HepG2 (cell line): ENCODE measurements at regions not wholly inside any gene's neighbourhood (a gene's known extent, or its start where the extent isn't known, plus 50 kb on each side); places are given as distances from the start of the nearest gene placed in this dataset.

Experiments
- ATAC-seq: fragments of 200-7000 bp; cut with Tn5 transposase; 3 replicates; pipeline ENCODE4 v1.9.1; 2020; ENCODE audit warnings: mild to moderate bottlenecking, moderate library complexity
- BruUV-seq: library from RNA; stranded (reverse); fragments of 400-500 nt; replicated peaks from 2 replicates; lab custom pipeline; 2021; lab: Mats Ljungman, UMichigan
- CTCF ChIA-PET: fragments of 300-600 bp; formaldehyde crosslinking; extraction: SDS; loops from one replicate; lab custom pipeline; 2021; ENCODE audit warnings: low total read pairs, inconsistent platforms, low intra/inter-chr PET ratio; lab: Yijun Ruan, JAX
- POLR2A ChIA-PET: fragments of 350-600 bp; sonication (Branson Sonifier 250); formaldehyde crosslinking; loops from one replicate; lab custom pipeline; 2020; ENCODE audit warnings: antibody characterized with exemption, inconsistent platforms; lab: Yijun Ruan, JAX
- DNase-seq: peaks from one replicate; pipeline ENCODE4 v3.0.0-alpha.2; 2015; ENCODE audit warnings: low spot score
- FAIRE-seq: peaks from 3 replicates; lab custom pipeline; 2011; peaks lifted over from hg19 to GRCh38; lab: Jason Lieb, UNC
- H2AFZ ChIP-seq: one replicate; pipeline ENCODE4 v1.6.1; 2011; ENCODE audit warnings: low read length, inconsistent platforms
- H3K27ac ChIP-seq: fragments of 300-600 bp; 3 replicates; pipeline ENCODE4 v1.8.0; 2011; ENCODE audit warnings: mixed run types, mild to moderate bottlenecking, mixed read lengths, low read length, inconsistent platforms; ENCODE audit not compliant: insufficient read depth; ENCODE audit errors: extremely low read length
- H3K27me3 ChIP-seq, 2 experiments: fragments of 200-600 bp in 1 of 2; 2 replicates in 1 of 2; 3 replicates in 1 of 2; pipeline versions ENCODE4 v1.6.0 to v1.8.0; 2011; ENCODE audit warnings: low read length in 2 of 2, mild to moderate bottlenecking in 2 of 2, moderate library complexity in 2 of 2, inconsistent platforms in 1 of 2; ENCODE audit not compliant: insufficient read depth in 2 of 2, control insufficient read depth in 1 of 2
- H3K36me3 ChIP-seq, 2 experiments: fragments of 200-600 bp in 1 of 2; replicated peaks in 1 of 2; 2 replicates in 1 of 2; 3 replicates in 1 of 2; pipeline versions ENCODE4 v1.5.1 to v1.8.0; 2011; ENCODE audit warnings: low read length in 2 of 2, inconsistent platforms in 1 of 2; ENCODE audit not compliant: insufficient read depth in 2 of 2, control insufficient read depth in 1 of 2
- H3K4me1 ChIP-seq: 2 replicates; pipeline ENCODE4 v1.5.1; 2012; ENCODE audit warnings: low read length, inconsistent platforms; ENCODE audit not compliant: insufficient read depth
- H3K4me2 ChIP-seq: 2 replicates; pipeline ENCODE4 v1.6.0; 2011; ENCODE audit warnings: low read depth, low read length, inconsistent platforms
- H3K4me3 ChIP-seq, 3 experiments: fragments of 200-600 bp in 1 of 3; sonication (generic), shearing (Covaris generic) in 1 of 3; replicated peaks in 1 of 3; 2 replicates each; pipeline ENCODE4 v1.5.1; 2011 to 2016; ENCODE audit warnings: low read length in 3 of 3, inconsistent platforms in 2 of 3, low read depth in 2 of 3, mild to moderate bottlenecking in 2 of 3, control low read depth in 1 of 3, mixed read lengths in 1 of 3; ENCODE audit not compliant: insufficient read depth in 1 of 3
- H3K79me2 ChIP-seq: one replicate; pipeline ENCODE4 v1.6.1; 2011; ENCODE audit warnings: low read length, inconsistent platforms; ENCODE audit not compliant: insufficient read depth
- H3K9ac ChIP-seq: 2 replicates; pipeline ENCODE4 v1.6.0; 2011; ENCODE audit warnings: mild to moderate bottlenecking, low read depth, low read length, inconsistent platforms; ENCODE audit not compliant: insufficient read depth
- H3K9me3 ChIP-seq: 2 replicates; pipeline ENCODE4 v1.5.1; 2012; ENCODE audit warnings: mild to moderate bottlenecking, low read length
- H4K20me1 ChIP-seq: 2 replicates; pipeline ENCODE4 v1.6.0; 2011; ENCODE audit warnings: inconsistent platforms, mild to moderate bottlenecking, low read length, moderate library complexity; ENCODE audit not compliant: insufficient read depth
- DNMT1 ChIP-seq: sonication (generic); formaldehyde crosslinking; IDR thresholded peaks from 2 replicates; pipeline ENCODE4 v1.5.1; 2020; ENCODE audit warnings: mild to moderate bottlenecking, missing genetic modification reagents
- MTA3 ChIP-seq: sonication (generic); formaldehyde crosslinking; IDR thresholded peaks from 2 replicates; pipeline ENCODE4 v1.4.0; 2020; ENCODE audit warnings: missing genetic modification reagents
- PITX1 ChIP-seq: sonication (generic); formaldehyde crosslinking; IDR thresholded peaks from 2 replicates; pipeline ENCODE4 v1.5.1; 2020; ENCODE audit warnings: mild to moderate bottlenecking, missing genetic modification reagents
- SYNCRIP ChIP-seq: fragments of 200-400 bp; formaldehyde crosslinking; IDR thresholded peaks from 2 replicates; pipeline ENCODE4 v1.6.1; 2018; ENCODE audit warnings: mild to moderate bottlenecking, low read depth, low read length; ENCODE audit not compliant: insufficient read depth
- WGBS: methylation state at CpG from one replicate; pipeline ENCODE4 v1.1.6; 2017; ENCODE audit warnings: low lambda C conversion rate; 5-methylcytosine and 5-hydroxymethylcytosine counted together
- in situ Hi-C: cut with HindIII; loops from 2 replicates; pipeline ENCODE4 v1.10.0; 2017; ENCODE audit warnings: low pct_unique_long_range_greater_than_20kb; ENCODE audit not compliant: extremely low pct_ligation_motif_present
- intact Hi-C: fragments of 100-400 bp; cut with micrococcal nuclease; formaldehyde crosslinking; loops from one replicate; pipeline ENCODE4 v1.10.0; 2022; ENCODE audit not compliant: unreplicated experiment
- TF ChIP-seq, protein P1 (sequence below): sonication (generic); formaldehyde crosslinking; IDR thresholded peaks from 2 replicates; pipeline ENCODE4 v1.5.0; 2020; ENCODE audit warnings: mild to moderate bottlenecking, missing genetic modification reagents, borderline replicate concordance
- TF ChIP-seq, protein P2 (sequence below): sonication (generic); formaldehyde crosslinking; IDR thresholded peaks from 2 replicates; pipeline ENCODE4 v1.4.0; 2020; ENCODE audit warnings: missing genetic modification reagents
- TF ChIP-seq, protein P3 (sequence below): sonication (generic); formaldehyde crosslinking; IDR thresholded peaks from 2 replicates; pipeline ENCODE4 v1.5.1; 2020; ENCODE audit warnings: missing genetic modification reagents, mild to moderate bottlenecking, borderline replicate concordance

DNA sequence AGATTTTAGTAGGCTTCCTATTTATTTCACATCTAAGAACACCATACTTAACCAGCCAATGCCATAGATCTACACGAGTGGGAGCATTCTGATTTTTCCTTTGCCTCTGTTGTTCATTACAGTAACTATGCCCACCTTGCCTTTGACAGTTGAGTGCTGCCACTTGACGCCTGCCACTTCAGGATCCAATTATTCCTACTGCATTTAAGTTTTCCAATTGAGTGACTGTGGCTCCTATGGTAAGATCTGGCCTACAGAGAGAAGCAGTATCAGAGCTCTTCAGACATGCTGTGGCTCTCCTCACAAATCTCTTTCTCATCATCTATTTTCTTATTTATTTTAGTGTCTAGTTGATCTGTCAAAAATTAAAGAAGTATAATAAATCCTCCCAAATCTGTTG is 403.0 kb upstream of the SPTLC3 start:
- no TSS peak for BruUV-seq
- ChIA-PET POLR2A (no interaction called here), CTCF (no interaction called here)
- Histone ChIP-seq H4K20me1 (no peaks in the 10 kb centered on the region), H2AFZ (no peak overlapping the region), H3K9ac (no peak overlapping the region), H3K27me3 (no peaks in the 10 kb centered on the region), H3K36me3 (no peaks in the 10 kb centered on the region), H3K79me2 (no peaks in the 10 kb centered on the region), H3K4me2 (no peak overlapping the region), H3K4me1 (no peaks in the 10 kb centered on the region), H3K27ac (no peak overlapping the region), H3K9me3 (no peaks in the 10 kb centered on the region), H3K4me3 (no peak overlapping the region)
- intact Hi-C loops (no loop called here), in situ Hi-C loops (no loop called here)
- FAIRE-seq (no peak), ATAC-seq (no peak), DNase-seq (no peak)
- TF ChIP-seq SYNCRIP, result no peak
- TF ChIP-seq DNMT1 (CRISPR knock-in tag), result no peak
- TF ChIP-seq, protein P1, sequence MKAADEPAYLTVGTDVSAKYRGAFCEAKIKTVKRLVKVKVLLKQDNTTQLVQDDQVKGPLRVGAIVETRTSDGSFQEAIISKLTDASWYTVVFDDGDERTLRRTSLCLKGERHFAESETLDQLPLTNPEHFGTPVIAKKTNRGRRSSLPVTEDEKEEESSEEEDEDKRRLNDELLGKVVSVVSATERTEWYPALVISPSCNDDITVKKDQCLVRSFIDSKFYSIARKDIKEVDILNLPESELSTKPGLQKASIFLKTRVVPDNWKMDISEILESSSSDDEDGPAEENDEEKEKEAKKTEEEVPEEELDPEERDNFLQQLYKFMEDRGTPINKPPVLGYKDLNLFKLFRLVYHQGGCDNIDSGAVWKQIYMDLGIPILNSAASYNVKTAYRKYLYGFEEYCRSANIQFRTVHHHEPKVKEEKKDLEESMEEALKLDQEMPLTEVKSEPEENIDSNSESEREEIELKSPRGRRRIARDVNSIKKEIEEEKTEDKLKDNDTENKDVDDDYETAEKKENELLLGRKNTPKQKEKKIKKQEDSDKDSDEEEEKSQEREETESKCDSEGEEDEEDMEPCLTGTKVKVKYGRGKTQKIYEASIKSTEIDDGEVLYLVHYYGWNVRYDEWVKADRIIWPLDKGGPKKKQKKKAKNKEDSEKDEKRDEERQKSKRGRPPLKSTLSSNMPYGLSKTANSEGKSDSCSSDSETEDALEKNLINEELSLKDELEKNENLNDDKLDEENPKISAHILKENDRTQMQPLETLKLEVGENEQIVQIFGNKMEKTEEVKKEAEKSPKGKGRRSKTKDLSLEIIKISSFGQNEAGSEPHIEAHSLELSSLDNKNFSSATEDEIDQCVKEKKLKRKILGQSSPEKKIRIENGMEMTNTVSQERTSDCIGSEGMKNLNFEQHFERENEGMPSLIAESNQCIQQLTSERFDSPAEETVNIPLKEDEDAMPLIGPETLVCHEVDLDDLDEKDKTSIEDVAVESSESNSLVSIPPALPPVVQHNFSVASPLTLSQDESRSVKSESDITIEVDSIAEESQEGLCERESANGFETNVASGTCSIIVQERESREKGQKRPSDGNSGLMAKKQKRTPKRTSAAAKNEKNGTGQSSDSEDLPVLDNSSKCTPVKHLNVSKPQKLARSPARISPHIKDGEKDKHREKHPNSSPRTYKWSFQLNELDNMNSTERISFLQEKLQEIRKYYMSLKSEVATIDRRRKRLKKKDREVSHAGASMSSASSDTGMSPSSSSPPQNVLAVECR, result no peak
- TF ChIP-seq, protein P2, sequence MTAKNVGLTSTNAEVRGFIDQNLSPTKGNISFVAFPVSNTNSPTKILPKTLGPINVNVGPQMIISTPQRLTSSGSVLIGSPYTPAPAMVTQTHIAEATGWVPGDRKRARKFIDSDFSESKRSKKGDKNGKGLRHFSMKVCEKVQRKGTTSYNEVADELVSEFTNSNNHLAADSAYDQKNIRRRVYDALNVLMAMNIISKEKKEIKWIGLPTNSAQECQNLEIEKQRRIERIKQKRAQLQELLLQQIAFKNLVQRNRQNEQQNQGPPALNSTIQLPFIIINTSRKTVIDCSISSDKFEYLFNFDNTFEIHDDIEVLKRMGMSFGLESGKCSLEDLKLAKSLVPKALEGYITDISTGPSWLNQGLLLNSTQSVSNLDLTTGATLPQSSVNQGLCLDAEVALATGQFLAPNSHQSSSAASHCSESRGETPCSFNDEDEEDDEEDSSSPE (CRISPR knock-in tag), result no peak
- TF ChIP-seq, protein P3, sequence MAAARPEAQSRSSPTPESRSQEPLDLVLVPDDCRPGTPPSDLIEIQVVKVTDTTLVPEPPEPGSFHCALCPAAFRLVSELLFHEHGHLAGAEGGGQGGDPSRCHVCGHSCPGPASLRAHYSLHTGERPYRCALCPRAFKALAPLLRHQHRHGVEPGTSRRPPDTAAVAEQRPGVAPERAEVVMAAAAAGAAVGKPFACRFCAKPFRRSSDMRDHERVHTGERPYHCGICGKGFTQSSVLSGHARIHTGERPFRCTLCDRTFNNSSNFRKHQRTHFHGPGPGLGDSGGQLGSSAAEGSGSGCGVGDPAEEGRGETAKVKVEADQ (CRISPR knock-in tag), result no peak
- TF ChIP-seq MTA3 (CRISPR knock-in tag), result no peak
- TF ChIP-seq PITX1, result no peak
- WGBS, result 3% methylated on average over 2 of the region's 2 CpGs
